Activated T-helper 2 cell treated with anti-CD3 and anti-CD28 coated beads, Interferon-gamma antibody, Interleukin-2, Interleukin-4, amounts not matched to agents 10 μg/mL and 5 μg/mL and 100 μg/mL, durations not matched to agents 14 hours and 24 hours and 36 hours (primary cell): ENCODE measurements at regions not wholly inside any gene's neighbourhood (a gene's known extent, or its start where the extent isn't known, plus 50 kb on each side); places are given as distances from the start of the nearest gene placed in this dataset.

Experiments
- DNase-seq: peaks from one replicate; pipeline ENCODE4 v3.0.0; 2021; ENCODE audit warnings: low spot score
- H3K27ac Mint-ChIP-seq: one replicate; pipeline ENCODE4 v1.8.0; 2021; ENCODE audit warnings: mixed read lengths
- H3K27me3 Mint-ChIP-seq: one replicate; pipeline ENCODE4 v1.8.0; 2021; ENCODE audit warnings: low read depth, mixed read lengths
- H3K36me3 Mint-ChIP-seq: one replicate; pipeline ENCODE4 v1.8.0; 2021; ENCODE audit warnings: low read depth, mixed read lengths
- H3K4me1 Mint-ChIP-seq: one replicate; pipeline ENCODE4 v1.8.0; 2021; ENCODE audit warnings: low read depth, mixed read lengths
- H3K4me3 Mint-ChIP-seq: one replicate; pipeline ENCODE4 v1.8.0; 2021; ENCODE audit warnings: low read depth, mild to moderate bottlenecking, moderate library complexity, mixed read lengths
- H3K9me3 Mint-ChIP-seq: one replicate; pipeline ENCODE4 v1.8.0; 2021; ENCODE audit warnings: mixed read lengths
- intact Hi-C: fragments of 100-400 bp; cut with micrococcal nuclease; formaldehyde crosslinking; loops from one replicate; pipeline ENCODE4 v1.15.1; 2023

GRCh38 chr7:131122394-131122793 is 205.3 kb upstream of the MKLN1 start:
- Mint-ChIP-seq H3K4me3 (no peak overlapping the region), H3K36me3 (peaks cover 10% of the 10 kb centered on the region), H3K4me1 (no peaks in the 10 kb centered on the region), H3K27ac (no peak overlapping the region), H3K9me3 (peaks cover 20% of the 10 kb centered on the region), H3K27me3 (peaks cover 8% of the 10 kb centered on the region)
- DNase-seq, result no peak
- intact Hi-C loops, result no loop called here

- H3K27me3 Mint-ChIP-seq, result peaks cover 11% of the 10 kb centered on the region
- no peak for DNase-seq
- H3K9me3 Mint-ChIP-seq, result peaks cover 4% of the 10 kb centered on the region
- no peaks in the 10 kb centered on the region for H3K4me1 Mint-ChIP-seq
- no peak overlapping the region for H3K27ac Mint-ChIP-seq
- peaks cover 3% of the 10 kb centered on the region for H3K36me3 Mint-ChIP-seq
- intact Hi-C loops, result no loop called here
- no peak overlapping the region for H3K4me3 Mint-ChIP-seq
Observed at GRCh38 chr7:131124001-131124629, 203.6 kb upstream of the MKLN1 start.

GRCh38 chr7:131124867-131125266 is 202.8 kb upstream of the MKLN1 start:
- no peak overlapping the region for H3K27ac Mint-ChIP-seq
- H3K4me1 Mint-ChIP-seq, result no peaks in the 10 kb centered on the region
- H3K4me3 Mint-ChIP-seq, result no peak overlapping the region
- H3K27me3 Mint-ChIP-seq, result peaks cover 11% of the 10 kb centered on the region
- no peak for DNase-seq
- no peaks in the 10 kb centered on the region for H3K36me3 Mint-ChIP-seq
- no peaks in the 10 kb centered on the region for H3K9me3 Mint-ChIP-seq
- intact Hi-C loops, result no loop called here

- no peak overlapping the region for H3K27ac Mint-ChIP-seq
- no peak overlapping the region for H3K4me3 Mint-ChIP-seq
- no peaks in the 10 kb centered on the region for H3K36me3 Mint-ChIP-seq
- intact Hi-C loops, result no loop called here
- no peaks in the 10 kb centered on the region for H3K4me1 Mint-ChIP-seq
- H3K27me3 Mint-ChIP-seq, result peaks cover 4% of the 10 kb centered on the region
- no peaks in the 10 kb centered on the region for H3K9me3 Mint-ChIP-seq
- DNase-seq, result no peak
Observed at GRCh38 chr7:131130324-131130723, 197.4 kb upstream of the MKLN1 start.

- Mint-ChIP-seq H3K27me3 (peaks cover 4% of the 10 kb centered on the region), H3K4me3 (no peak overlapping the region), H3K36me3 (no peaks in the 10 kb centered on the region), H3K4me1 (no peaks in the 10 kb centered on the region), H3K27ac (no peak overlapping the region), H3K9me3 (no peaks in the 10 kb centered on the region)
- intact Hi-C loops, result no loop called here
- DNase-seq, result no peak
Observed at GRCh38 chr7:131131012-131131745, 196.5 kb upstream of the MKLN1 start.

GRCh38 chr7:131131746-131132431 is 195.8 kb upstream of the MKLN1 start:
- Mint-ChIP-seq H3K9me3 (no peaks in the 10 kb centered on the region), H3K27ac (no peak overlapping the region), H3K4me3 (no peak overlapping the region), H3K36me3 (no peaks in the 10 kb centered on the region), H3K27me3 (peaks cover 4% of the 10 kb centered on the region), H3K4me1 (peaks cover 6% of the 10 kb centered on the region)
- intact Hi-C loops, result no loop called here
- no peak for DNase-seq

- DNase-seq, result no peak
- H3K36me3 Mint-ChIP-seq, result no peaks in the 10 kb centered on the region
- no peak overlapping the region for H3K4me3 Mint-ChIP-seq
- H3K4me1 Mint-ChIP-seq, result peaks cover 11% of the 10 kb centered on the region
- no peak overlapping the region for H3K27ac Mint-ChIP-seq
- H3K27me3 Mint-ChIP-seq, result no peaks in the 10 kb centered on the region
- intact Hi-C loops, result no loop called here
- H3K9me3 Mint-ChIP-seq, result peaks cover 5% of the 10 kb centered on the region
Observed at GRCh38 chr7:131139462-131139861, 188.2 kb upstream of the MKLN1 start.

GRCh38 chr7:131141443-131141967 is 186.2 kb upstream of the MKLN1 start:
- H3K27ac Mint-ChIP-seq, result no peak overlapping the region
- peaks cover 9% of the 10 kb centered on the region for H3K4me1 Mint-ChIP-seq
- DNase-seq, result no peak
- no peak overlapping the region for H3K4me3 Mint-ChIP-seq
- peaks cover 2% of the 10 kb centered on the region for H3K27me3 Mint-ChIP-seq
- intact Hi-C loops, result no loop called here
- H3K36me3 Mint-ChIP-seq, result no peaks in the 10 kb centered on the region
- peaks cover 5% of the 10 kb centered on the region for H3K9me3 Mint-ChIP-seq

- intact Hi-C loops, result no loop called here
- no peak for DNase-seq
- Mint-ChIP-seq H3K9me3 (peaks cover 5% of the 10 kb centered on the region), H3K27ac (no peak overlapping the region), H3K36me3 (no peaks in the 10 kb centered on the region), H3K27me3 (peaks cover 5% of the 10 kb centered on the region), H3K4me1 (no peaks in the 10 kb centered on the region), H3K4me3 (no peak overlapping the region)
Observed at GRCh38 chr7:131143869-131144268, 183.8 kb upstream of the MKLN1 start.

GRCh38 chr7:131145026-131145425 is 182.7 kb upstream of the MKLN1 start:
- no peak overlapping the region for H3K4me3 Mint-ChIP-seq
- H3K27ac Mint-ChIP-seq, result no peak overlapping the region
- H3K36me3 Mint-ChIP-seq, result no peaks in the 10 kb centered on the region
- DNase-seq, result no peak
- H3K9me3 Mint-ChIP-seq, result peaks cover 5% of the 10 kb centered on the region
- intact Hi-C loops, result no loop called here
- H3K4me1 Mint-ChIP-seq, result no peaks in the 10 kb centered on the region
- peaks cover 12% of the 10 kb centered on the region for H3K27me3 Mint-ChIP-seq

GRCh38 chr7:131145770-131146169 is 181.9 kb upstream of the MKLN1 start:
- no peaks in the 10 kb centered on the region for H3K4me1 Mint-ChIP-seq
- no peak overlapping the region for H3K27ac Mint-ChIP-seq
- H3K9me3 Mint-ChIP-seq, result peaks cover 5% of the 10 kb centered on the region
- no peak for DNase-seq
- intact Hi-C loops, result no loop called here
- H3K36me3 Mint-ChIP-seq, result no peaks in the 10 kb centered on the region
- no peak overlapping the region for H3K4me3 Mint-ChIP-seq
- peaks cover 18% of the 10 kb centered on the region for H3K27me3 Mint-ChIP-seq

GRCh38 chr7:131147604-131148003 is 180.1 kb upstream of the MKLN1 start:
- no peaks in the 10 kb centered on the region for H3K4me1 Mint-ChIP-seq
- H3K27me3 Mint-ChIP-seq, result peaks cover 27% of the 10 kb centered on the region
- no peak overlapping the region for H3K27ac Mint-ChIP-seq
- no peaks in the 10 kb centered on the region for H3K9me3 Mint-ChIP-seq
- no peaks in the 10 kb centered on the region for H3K36me3 Mint-ChIP-seq
- no peak for DNase-seq
- H3K4me3 Mint-ChIP-seq, result no peak overlapping the region
- intact Hi-C loops, result no loop called here

- no peaks in the 10 kb centered on the region for H3K9me3 Mint-ChIP-seq
- H3K27ac Mint-ChIP-seq, result no peak overlapping the region
- no peaks in the 10 kb centered on the region for H3K4me1 Mint-ChIP-seq
- intact Hi-C loops, result no loop called here
- no peaks in the 10 kb centered on the region for H3K36me3 Mint-ChIP-seq
- no peak for DNase-seq
- peaks cover 29% of the 10 kb centered on the region for H3K27me3 Mint-ChIP-seq
- H3K4me3 Mint-ChIP-seq, result no peak overlapping the region
Observed at GRCh38 chr7:131148258-131148657, 179.4 kb upstream of the MKLN1 start.
